ENCODE measurements at regions not wholly inside any gene's neighbourhood (a gene's known extent, or its start where the extent isn't known, plus 50 kb on each side); places are given as distances from the start of the nearest gene placed in this dataset.
A peak's percentile ranks its signal among the peaks of the same experiment; 100 is the strongest.

DNA sequence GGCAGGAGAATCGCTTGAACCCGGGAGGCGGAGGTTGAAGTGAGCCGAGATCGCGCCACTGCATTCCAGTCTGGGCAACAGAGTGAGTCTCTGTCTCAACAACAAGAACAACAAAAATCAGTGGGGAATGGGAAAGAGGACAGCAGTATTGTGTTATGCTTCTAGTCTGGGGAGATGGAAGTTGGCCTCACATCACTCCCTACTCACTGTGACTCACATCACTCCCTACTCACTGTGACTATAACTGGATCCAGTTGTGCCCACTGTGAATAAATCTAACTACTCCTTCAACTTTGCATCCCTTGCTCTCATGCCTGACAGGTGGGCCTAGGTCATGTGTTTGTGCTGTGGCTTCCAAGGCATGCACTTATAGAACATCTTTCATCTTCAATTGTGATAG, 285.4 kb upstream of the USP24 start:
- 95 to 96% methylated on average over 6 of the region's 6 CpGs for WGBS, 2 experiments (ENCODE audit: low coverage in 1 of 2, low lambda C conversion rate in 2 of 2, missing lambda C conversion rate in 2 of 2)
- no peaks in the 10 kb centered on the region for H3F3A ChIP-seq (ENCODE audit: insufficient read depth)
- peaks cover 11% of the 10 kb centered on the region for H3K4me1 ChIP-seq (ENCODE audit: insufficient read depth)
- no peak overlapping the region for H3K4me3 ChIP-seq
- TF ChIP-seq EZH2phosphoT487 (IDR thresholded peaks at IDR 0.05; ENCODE audit: insufficient read depth, low read depth) (no peak), EZH2 (IDR thresholded peaks at IDR 0.05; ENCODE audit: insufficient read depth, poor library complexity, severe bottlenecking) (no peak)
- H3K9ac ChIP-seq, result no peak overlapping the region
- H3K27me3 ChIP-seq (replicated peaks; ENCODE audit: insufficient read depth), result no peaks in the 10 kb centered on the region
- no peak overlapping the region for H3K27ac ChIP-seq
- H3K9me3 ChIP-seq (ENCODE audit: low read depth), result no peaks in the 10 kb centered on the region
- H3K4me2 ChIP-seq (ENCODE audit: unreplicated experiment), result no peak overlapping the region
- no peaks in the 10 kb centered on the region for H3K79me2 ChIP-seq (ENCODE audit: insufficient read depth)
- no peaks in the 10 kb centered on the region for H4K20me1 ChIP-seq (ENCODE audit: insufficient read depth)
- no peaks in the 10 kb centered on the region for H3K9me2 ChIP-seq (ENCODE audit: insufficient read depth)
- peak; percentile 63 for DNase-seq
- H2AFZ ChIP-seq, result no peak overlapping the region
- in situ Hi-C loops (cut with MboI), result no loop called here
- no peaks in the 10 kb centered on the region for H3K36me3 ChIP-seq (ENCODE audit: low read depth)

- Histone ChIP-seq H3K27me3 (replicated peaks; ENCODE audit: insufficient read depth) (no peaks in the 10 kb centered on the region), H3K9ac (no peak overlapping the region), H3K4me3 (no peak overlapping the region), H3K36me3 (ENCODE audit: low read depth) (no peaks in the 10 kb centered on the region), H3F3A (ENCODE audit: insufficient read depth) (no peaks in the 10 kb centered on the region), H3K4me1 (ENCODE audit: insufficient read depth) (peaks cover 7% of the 10 kb centered on the region), H3K79me2 (ENCODE audit: insufficient read depth) (no peaks in the 10 kb centered on the region), H3K9me2 (ENCODE audit: insufficient read depth) (no peaks in the 10 kb centered on the region), H3K4me2 (ENCODE audit: unreplicated experiment) (no peak overlapping the region), H4K20me1 (ENCODE audit: insufficient read depth) (no peaks in the 10 kb centered on the region), H3K27ac (no peak overlapping the region), H2AFZ (peak overlapping the region; percentile 69), H3K9me3 (ENCODE audit: low read depth) (no peaks in the 10 kb centered on the region)
- peak; percentile 37 for DNase-seq
- no peak for TF ChIP-seq EZH2 (IDR thresholded peaks at IDR 0.05; ENCODE audit: insufficient read depth, poor library complexity, severe bottlenecking)
- no peak for TF ChIP-seq EZH2phosphoT487 (IDR thresholded peaks at IDR 0.05; ENCODE audit: insufficient read depth, low read depth)
- in situ Hi-C loops (cut with MboI), result no loop called here
- WGBS, 2 experiments (ENCODE audit: low coverage in 1 of 2, low lambda C conversion rate in 2 of 2, missing lambda C conversion rate in 2 of 2), result 10 to 25% methylated on average over 1 of the region's 1 CpG
Measured at GRCh38 chr1:55490547-55490946, 275.4 kb upstream of the USP24 start.

- in situ Hi-C loops (cut with MboI), result no loop called here
- Histone ChIP-seq H3K4me3 (no peak overlapping the region), H3K79me2 (ENCODE audit: insufficient read depth) (no peaks in the 10 kb centered on the region), H4K20me1 (ENCODE audit: insufficient read depth) (no peaks in the 10 kb centered on the region), H3K27ac (no peak overlapping the region), H3F3A (ENCODE audit: insufficient read depth) (peaks cover 13% of the 10 kb centered on the region), H3K4me1 (ENCODE audit: insufficient read depth) (peaks cover 13% of the 10 kb centered on the region), H3K9me3 (ENCODE audit: low read depth) (no peaks in the 10 kb centered on the region), H3K9me2 (ENCODE audit: insufficient read depth) (no peaks in the 10 kb centered on the region), H3K27me3 (replicated peaks; ENCODE audit: insufficient read depth) (no peaks in the 10 kb centered on the region), H3K36me3 (ENCODE audit: low read depth) (no peaks in the 10 kb centered on the region), H2AFZ (no peak overlapping the region), H3K4me2 (ENCODE audit: unreplicated experiment) (no peak overlapping the region), H3K9ac (no peak overlapping the region)
- 100% methylated on average over 1 of the region's 1 CpG for WGBS, 2 experiments (ENCODE audit: low coverage in 1 of 2, low lambda C conversion rate in 2 of 2, missing lambda C conversion rate in 2 of 2)
- TF ChIP-seq EZH2 (IDR thresholded peaks at IDR 0.05; ENCODE audit: insufficient read depth, poor library complexity, severe bottlenecking) (no peak), EZH2phosphoT487 (IDR thresholded peaks at IDR 0.05; ENCODE audit: insufficient read depth, low read depth) (no peak)
- no peak for DNase-seq
Measured at GRCh38 chr1:55484173-55484572, 269.0 kb upstream of the USP24 start.

DNA sequence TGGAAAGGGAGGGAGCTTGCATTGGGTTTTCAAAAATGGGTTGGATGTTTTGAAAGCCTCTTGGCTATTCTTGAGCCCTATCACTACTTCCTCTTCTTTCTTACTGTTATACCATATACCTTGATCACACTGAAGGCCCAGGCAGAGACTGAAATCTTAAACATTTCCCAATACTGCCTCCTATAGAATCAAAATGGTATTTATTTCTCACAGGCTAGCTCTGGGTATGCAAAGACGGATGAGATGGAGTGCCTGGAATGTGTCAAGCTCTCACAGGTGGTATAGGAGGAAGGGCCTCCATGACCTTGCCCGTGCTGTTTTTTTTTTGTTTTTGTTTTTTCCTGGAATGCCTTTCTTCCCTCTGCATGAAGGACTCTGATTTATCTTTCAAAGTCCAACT, 268.4 kb upstream of the USP24 start:
- H3K27me3 ChIP-seq (replicated peaks; ENCODE audit: insufficient read depth), result no peaks in the 10 kb centered on the region
- TF ChIP-seq EZH2phosphoT487 (IDR thresholded peaks at IDR 0.05; ENCODE audit: insufficient read depth, low read depth) (no peak), EZH2 (IDR thresholded peaks at IDR 0.05; ENCODE audit: insufficient read depth, poor library complexity, severe bottlenecking) (no peak)
- no peak overlapping the region for H3K4me2 ChIP-seq (ENCODE audit: unreplicated experiment)
- H3K4me1 ChIP-seq (ENCODE audit: insufficient read depth), result peaks cover 13% of the 10 kb centered on the region
- in situ Hi-C loops (cut with MboI), result no loop called here
- H3K4me3 ChIP-seq, result no peak overlapping the region
- H3K79me2 ChIP-seq (ENCODE audit: insufficient read depth), result no peaks in the 10 kb centered on the region
- no peak for DNase-seq
- H4K20me1 ChIP-seq (ENCODE audit: insufficient read depth), result no peaks in the 10 kb centered on the region
- H2AFZ ChIP-seq, result no peak overlapping the region
- WGBS, 2 experiments (ENCODE audit: low coverage in 1 of 2, low lambda C conversion rate in 2 of 2, missing lambda C conversion rate in 2 of 2), result 90 to 96% methylated on average over 2 of the region's 2 CpGs
- H3F3A ChIP-seq (ENCODE audit: insufficient read depth), result peaks cover 13% of the 10 kb centered on the region
- no peaks in the 10 kb centered on the region for H3K9me2 ChIP-seq (ENCODE audit: insufficient read depth)
- no peak overlapping the region for H3K9ac ChIP-seq
- H3K27ac ChIP-seq, result no peak overlapping the region
- no peaks in the 10 kb centered on the region for H3K9me3 ChIP-seq (ENCODE audit: low read depth)
- H3K36me3 ChIP-seq (ENCODE audit: low read depth), result no peaks in the 10 kb centered on the region

DNA sequence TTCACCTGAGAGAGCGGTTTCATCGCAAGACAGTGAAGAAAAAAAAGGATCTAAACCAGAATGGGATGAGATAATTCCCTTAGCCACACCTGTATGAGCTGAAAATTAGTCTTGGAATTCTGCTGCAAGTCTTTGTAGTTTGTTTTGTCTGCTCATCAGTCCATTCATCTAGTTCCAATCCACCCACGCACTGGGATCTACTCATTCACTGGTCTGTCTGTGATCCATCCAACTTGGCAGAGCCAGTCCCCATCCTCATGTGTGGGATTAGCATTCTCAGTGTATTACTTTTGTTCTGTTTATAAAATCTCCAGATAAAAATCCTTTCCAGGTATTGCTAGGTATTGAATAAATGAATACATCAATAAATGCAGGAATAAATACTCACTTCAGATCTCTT, 266.5 kb upstream of the USP24 start:
- Histone ChIP-seq H3K9ac (no peak overlapping the region), H3K9me2 (ENCODE audit: insufficient read depth) (no peaks in the 10 kb centered on the region), H3K27me3 (replicated peaks; ENCODE audit: insufficient read depth) (no peaks in the 10 kb centered on the region), H3K4me3 (no peak overlapping the region), H4K20me1 (ENCODE audit: insufficient read depth) (no peaks in the 10 kb centered on the region), H3K4me2 (ENCODE audit: unreplicated experiment) (no peak overlapping the region), H2AFZ (no peak overlapping the region), H3K36me3 (ENCODE audit: low read depth) (no peaks in the 10 kb centered on the region), H3F3A (ENCODE audit: insufficient read depth) (peaks cover 13% of the 10 kb centered on the region), H3K9me3 (ENCODE audit: low read depth) (no peaks in the 10 kb centered on the region), H3K4me1 (ENCODE audit: insufficient read depth) (peaks cover 13% of the 10 kb centered on the region), H3K27ac (no peak overlapping the region), H3K79me2 (ENCODE audit: insufficient read depth) (no peaks in the 10 kb centered on the region)
- TF ChIP-seq EZH2 (IDR thresholded peaks at IDR 0.05; ENCODE audit: insufficient read depth, poor library complexity, severe bottlenecking) (no peak), EZH2phosphoT487 (IDR thresholded peaks at IDR 0.05; ENCODE audit: insufficient read depth, low read depth) (no peak)
- in situ Hi-C loops (cut with MboI), result no loop called here
- 63 to 66% methylated on average over 3 of the region's 3 CpGs for WGBS, 2 experiments (ENCODE audit: low coverage in 1 of 2, low lambda C conversion rate in 2 of 2, missing lambda C conversion rate in 2 of 2)
- DNase-seq, result peak; percentile 87
